PC-3 (cell line): ENCODE measurements at regions not wholly inside any gene's neighbourhood (a gene's known extent, or its start where the extent isn't known, plus 50 kb on each side); places are given as distances from the start of the nearest gene placed in this dataset.

ENCODE experiments used
- EZH2 ChIP-seq: fragments of 300-600 bp; sonication (generic); IDR thresholded peaks from one replicate; pipeline ENCODE4 v1.6.1; 2017; ENCODE audit warnings: antibody characterized with exemption, mild to moderate bottlenecking, low read length; ENCODE audit not compliant: unreplicated experiment
- TF ChIP-seq, protein P1 (sequence below): fragments of 300-600 bp; sonication (generic); conservative IDR thresholded peaks from 2 replicates; pipeline ENCODE4 v1.5.1; 2017; ENCODE audit warnings: antibody characterized with exemption, low read depth, mild to moderate bottlenecking, low read length

DNA sequence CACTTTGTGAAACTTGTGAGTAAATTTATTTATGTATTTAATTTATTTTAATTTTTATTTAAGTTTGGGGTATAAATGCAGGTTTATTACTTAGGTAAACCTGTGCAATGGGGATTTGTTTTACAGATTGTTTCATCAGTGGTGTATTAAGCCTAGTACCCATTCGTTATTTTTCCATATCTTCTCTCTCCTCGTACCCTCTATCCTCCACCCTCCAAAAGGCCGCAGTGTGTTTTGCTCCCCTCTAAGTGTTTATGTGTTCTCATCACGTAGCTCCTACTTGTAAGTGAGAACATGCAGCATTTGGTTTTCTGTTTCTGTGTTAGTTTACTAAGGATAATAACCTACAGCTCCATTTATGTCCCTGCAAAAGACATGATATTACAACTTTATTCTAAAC lies 145.4 kb upstream of the SMIM30 start:
- TF ChIP-seq, protein P1, sequence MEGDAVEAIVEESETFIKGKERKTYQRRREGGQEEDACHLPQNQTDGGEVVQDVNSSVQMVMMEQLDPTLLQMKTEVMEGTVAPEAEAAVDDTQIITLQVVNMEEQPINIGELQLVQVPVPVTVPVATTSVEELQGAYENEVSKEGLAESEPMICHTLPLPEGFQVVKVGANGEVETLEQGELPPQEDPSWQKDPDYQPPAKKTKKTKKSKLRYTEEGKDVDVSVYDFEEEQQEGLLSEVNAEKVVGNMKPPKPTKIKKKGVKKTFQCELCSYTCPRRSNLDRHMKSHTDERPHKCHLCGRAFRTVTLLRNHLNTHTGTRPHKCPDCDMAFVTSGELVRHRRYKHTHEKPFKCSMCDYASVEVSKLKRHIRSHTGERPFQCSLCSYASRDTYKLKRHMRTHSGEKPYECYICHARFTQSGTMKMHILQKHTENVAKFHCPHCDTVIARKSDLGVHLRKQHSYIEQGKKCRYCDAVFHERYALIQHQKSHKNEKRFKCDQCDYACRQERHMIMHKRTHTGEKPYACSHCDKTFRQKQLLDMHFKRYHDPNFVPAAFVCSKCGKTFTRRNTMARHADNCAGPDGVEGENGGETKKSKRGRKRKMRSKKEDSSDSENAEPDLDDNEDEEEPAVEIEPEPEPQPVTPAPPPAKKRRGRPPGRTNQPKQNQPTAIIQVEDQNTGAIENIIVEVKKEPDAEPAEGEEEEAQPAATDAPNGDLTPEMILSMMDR: no peak
- TF ChIP-seq EZH2: no peak
